Smooth muscle cell (in vitro differentiated cells): ENCODE measurements at regions not wholly inside any gene's neighbourhood (a gene's known extent, or its start where the extent isn't known, plus 50 kb on each side); places are given as distances from the start of the nearest gene placed in this dataset.

ENCODE experiments used
- DNase-seq: peaks from one replicate; lab custom pipeline; 2025; ENCODE audit not compliant: unreplicated experiment; lab: John Stamatoyannopoulos, UW
- H2AFZ ChIP-seq: fragments of 200-600 bp; sonication (generic); 2 replicates; pipeline ENCODE4 v1.6.0; 2016; ENCODE audit warnings: antibody characterized with exemption, low read depth, mild to moderate bottlenecking
- H3F3A ChIP-seq: fragments of 200-600 bp; sonication (generic); 2 replicates; pipeline ENCODE4 v1.6.0; 2017; ENCODE audit warnings: antibody characterized with exemption, low read depth
- H3K27ac ChIP-seq: fragments of 200-600 bp; sonication (generic); 2 replicates; pipeline ENCODE4 v1.5.1; 2016; ENCODE audit warnings: low read depth, mild to moderate bottlenecking
- H3K27me3 ChIP-seq: fragments of 200-600 bp; sonication (generic); 2 replicates; pipeline ENCODE4 v1.6.1; 2016; ENCODE audit warnings: low read depth, mild to moderate bottlenecking
- H3K36me3 ChIP-seq: fragments of 200-600 bp; sonication (generic); 2 replicates; pipeline ENCODE4 v1.5.1; 2016; ENCODE audit warnings: low read depth
- H3K4me1 ChIP-seq: fragments of 200-600 bp; sonication (generic); 2 replicates; pipeline ENCODE4 v1.5.1; 2016; ENCODE audit warnings: low read depth
- H3K4me2 ChIP-seq: fragments of 200-600 bp; sonication (generic); 2 replicates; pipeline ENCODE4 v1.6.0; 2016; ENCODE audit warnings: mild to moderate bottlenecking
- H3K4me3 ChIP-seq: fragments of 200-600 bp; sonication (generic); 2 replicates; pipeline ENCODE4 v1.5.1; 2016; ENCODE audit warnings: mild to moderate bottlenecking
- H3K79me2 ChIP-seq: fragments of 200-600 bp; sonication (generic); 2 replicates; pipeline ENCODE4 v1.6.0; 2016; ENCODE audit warnings: low read depth, mild to moderate bottlenecking
- H3K9ac ChIP-seq: fragments of 200-600 bp; sonication (generic); 2 replicates; pipeline ENCODE4 v1.6.0; 2016; ENCODE audit warnings: low read depth
- H3K9me3 ChIP-seq: fragments of 200-600 bp; sonication (generic); replicated peaks from 2 replicates; pipeline ENCODE4 v1.5.1; 2016; ENCODE audit warnings: low read depth
- H4K20me1 ChIP-seq: fragments of 200-600 bp; sonication (generic); 2 replicates; pipeline ENCODE4 v1.6.0; 2016; ENCODE audit warnings: low read depth
- whole genome bisulfite sequencing: methylation state at CpG from one replicate; pipeline ENCODE4 v1.1.7; 2016; ENCODE audit warnings: low lambda C conversion rate; 5-methylcytosine and 5-hydroxymethylcytosine counted together
- TF ChIP-seq, protein P1 (sequence below): fragments of 200-600 bp; sonication (generic); IDR thresholded peaks from 2 replicates; pipeline ENCODE4 v1.5.1; 2017; ENCODE audit warnings: borderline replicate concordance, mild to moderate bottlenecking, antibody characterized with exemption; ENCODE audit not compliant: insufficient read depth, poor library complexity, severe bottlenecking

DNA sequence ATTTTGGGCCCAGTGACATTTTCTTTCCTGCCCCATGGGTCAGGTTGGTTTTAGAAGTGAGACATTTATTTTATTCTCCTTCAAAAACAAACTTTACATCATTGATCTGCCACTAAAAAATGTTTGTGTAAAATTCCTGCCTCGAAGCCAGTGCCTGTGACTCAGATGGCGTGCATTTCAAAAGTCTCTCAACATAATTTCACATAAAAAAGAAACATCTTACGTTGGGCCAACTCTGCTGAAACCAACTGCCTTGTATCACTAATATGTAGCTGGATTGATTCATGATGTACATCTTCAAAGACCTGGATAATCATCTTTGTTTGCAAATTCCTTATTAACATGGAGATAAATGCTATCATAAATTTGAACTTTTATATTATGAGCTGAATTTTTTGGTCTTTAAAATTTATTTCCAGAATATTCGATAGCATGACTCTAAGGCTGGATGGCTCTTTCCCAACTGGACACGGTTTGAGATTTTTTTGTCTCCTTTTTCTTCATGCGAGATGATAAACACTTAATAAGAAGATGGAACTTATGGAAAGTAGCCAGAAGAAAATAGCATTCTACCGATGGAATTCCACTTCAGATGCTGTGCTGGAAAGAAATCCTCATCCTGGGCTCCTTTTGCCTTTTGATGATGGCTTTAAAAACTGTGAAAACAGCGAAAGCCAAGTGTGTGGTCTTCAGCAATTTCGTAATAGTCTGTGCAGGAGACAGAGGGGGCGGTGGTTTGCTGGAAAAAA lies 420.5 kb downstream of the FGF9 start:
- Histone ChIP-seq H4K20me1 (no peaks in the 10 kb centered on the region), H3K4me3 (no peak overlapping the region), H3K27me3 (no peaks in the 10 kb centered on the region), H3K27ac (no peak overlapping the region), H3K79me2 (no peaks in the 10 kb centered on the region), H3K4me1 (no peaks in the 10 kb centered on the region), H3K9ac (no peak overlapping the region), H2AFZ (no peak overlapping the region), H3K36me3 (no peaks in the 10 kb centered on the region), H3K9me3 (no peaks in the 10 kb centered on the region), H3F3A (peaks cover 4% of the 10 kb centered on the region), H3K4me2 (peak overlapping the region; percentile 22)
- no peak for DNase-seq
- 53% methylated on average over 10 of the region's 10 CpGs for WGBS
- TF ChIP-seq, protein P1, sequence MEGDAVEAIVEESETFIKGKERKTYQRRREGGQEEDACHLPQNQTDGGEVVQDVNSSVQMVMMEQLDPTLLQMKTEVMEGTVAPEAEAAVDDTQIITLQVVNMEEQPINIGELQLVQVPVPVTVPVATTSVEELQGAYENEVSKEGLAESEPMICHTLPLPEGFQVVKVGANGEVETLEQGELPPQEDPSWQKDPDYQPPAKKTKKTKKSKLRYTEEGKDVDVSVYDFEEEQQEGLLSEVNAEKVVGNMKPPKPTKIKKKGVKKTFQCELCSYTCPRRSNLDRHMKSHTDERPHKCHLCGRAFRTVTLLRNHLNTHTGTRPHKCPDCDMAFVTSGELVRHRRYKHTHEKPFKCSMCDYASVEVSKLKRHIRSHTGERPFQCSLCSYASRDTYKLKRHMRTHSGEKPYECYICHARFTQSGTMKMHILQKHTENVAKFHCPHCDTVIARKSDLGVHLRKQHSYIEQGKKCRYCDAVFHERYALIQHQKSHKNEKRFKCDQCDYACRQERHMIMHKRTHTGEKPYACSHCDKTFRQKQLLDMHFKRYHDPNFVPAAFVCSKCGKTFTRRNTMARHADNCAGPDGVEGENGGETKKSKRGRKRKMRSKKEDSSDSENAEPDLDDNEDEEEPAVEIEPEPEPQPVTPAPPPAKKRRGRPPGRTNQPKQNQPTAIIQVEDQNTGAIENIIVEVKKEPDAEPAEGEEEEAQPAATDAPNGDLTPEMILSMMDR = no peak

GRCh38 chr13:22091971-22092300 lies 421.1 kb downstream of the FGF9 start:
- Histone ChIP-seq H2AFZ (no peak overlapping the region), H3K27ac (no peak overlapping the region), H3K27me3 (no peaks in the 10 kb centered on the region), H3K4me2 (peak overlapping the region; percentile 22), H3K4me3 (no peak overlapping the region), H3F3A (peaks cover 4% of the 10 kb centered on the region), H3K4me1 (no peaks in the 10 kb centered on the region), H3K9ac (no peak overlapping the region), H3K79me2 (no peaks in the 10 kb centered on the region), H3K36me3 (no peaks in the 10 kb centered on the region), H3K9me3 (no peaks in the 10 kb centered on the region), H4K20me1 (no peaks in the 10 kb centered on the region)
- TF ChIP-seq, protein P1 = no peak
- no peak for DNase-seq
- 54% methylated on average over 6 of the region's 6 CpGs for WGBS

- Histone ChIP-seq H2AFZ (no peak overlapping the region), H3K4me1 (no peaks in the 10 kb centered on the region), H3K4me2 (no peak overlapping the region), H3K4me3 (no peak overlapping the region), H3K79me2 (no peaks in the 10 kb centered on the region), H3K9me3 (no peaks in the 10 kb centered on the region), H4K20me1 (no peaks in the 10 kb centered on the region), H3F3A (peaks cover 4% of the 10 kb centered on the region), H3K36me3 (no peaks in the 10 kb centered on the region), H3K9ac (no peak overlapping the region), H3K27ac (no peak overlapping the region), H3K27me3 (no peaks in the 10 kb centered on the region)
- 60% methylated on average over 5 of the region's 5 CpGs for WGBS
- TF ChIP-seq, protein P1 = no peak
- no peak for DNase-seq
Measured at GRCh38 chr13:22092791-22093560, 422.1 kb downstream of the FGF9 start.
